ENCODE measurements at regions not wholly inside any gene's neighbourhood (a gene's known extent, or its start where the extent isn't known, plus 50 kb on each side); places are given as distances from the start of the nearest gene placed in this dataset.

- TF ChIP-seq ARID4B (CRISPR knock-in tag; IDR thresholded peaks at IDR 0.05; ENCODE audit: borderline replicate concordance) = no peak
- TF ChIP-seq ZNF425 (CRISPR knock-in tag; conservative IDR thresholded peaks at IDR 0.05) = no peak
- TF ChIP-seq AR (CRISPR knock-in tag; IDR thresholded peaks at IDR 0.05) = no peak
- no peak for TF ChIP-seq GRHL2 (CRISPR knock-in tag; IDR thresholded peaks at IDR 0.05; ENCODE audit: insufficient replicate concordance, severe bottlenecking)
- no peak for TF ChIP-seq CREB1 (CRISPR knock-in tag; IDR thresholded peaks at IDR 0.05)
- TF ChIP-seq MLX (CRISPR knock-in tag; IDR thresholded peaks at IDR 0.05) = no peak
- no peak for TF ChIP-seq FOXP1 (CRISPR knock-in tag; IDR thresholded peaks at IDR 0.05; ENCODE audit: borderline replicate concordance)
- TF ChIP-seq TCF7 (CRISPR knock-in tag; IDR thresholded peaks at IDR 0.05; ENCODE audit: low read depth) = no peak
- TF ChIP-seq FOXK1 (CRISPR knock-in tag; IDR thresholded peaks at IDR 0.05) = no peak
Observed at GRCh38 chr9:109981091-109981490, 201.1 kb downstream of the PALM2AKAP2 start (continued).

- Mint-ChIP-seq H3K9me3 (peaks cover 22% of the 10 kb centered on the region), H3K4me3 (no peak overlapping the region), H3K4me1 (no peaks in the 10 kb centered on the region), H3K27ac (no peak overlapping the region), H3K36me3 (peaks cover 10% of the 10 kb centered on the region; the same call in 1 of the 2 replicates), H3K27me3 (ENCODE audit: low read depth) (no peaks in the 10 kb centered on the region; the same call in 1 of the 2 replicates)
- no peak for ATAC-seq
- no peak for DNase-seq (ENCODE audit: low spot score)
- ChIA-PET CTCF (no interaction called here), POLR2A (no interaction called here)
- TF ChIP-seq ZNF512 (CRISPR knock-in tag; IDR thresholded peaks at IDR 0.05; ENCODE audit: borderline replicate concordance) (no peak), ZNF396 (CRISPR knock-in tag; IDR thresholded peaks at IDR 0.05; ENCODE audit: borderline replicate concordance) (no peak), TCF7 (CRISPR knock-in tag; IDR thresholded peaks at IDR 0.05; ENCODE audit: low read depth) (no peak), CDX4 (CRISPR knock-in tag; IDR thresholded peaks at IDR 0.05; ENCODE audit: borderline replicate concordance) (no peak), SP1 (CRISPR knock-in tag; conservative IDR thresholded peaks at IDR 0.05) (no peak), AR (CRISPR knock-in tag; IDR thresholded peaks at IDR 0.05) (no peak), NR1H2 (CRISPR knock-in tag; IDR thresholded peaks at IDR 0.05) (no peak), ZNF232 (CRISPR knock-in tag; IDR thresholded peaks at IDR 0.05) (no peak), JAZF1 (CRISPR knock-in tag; IDR thresholded peaks at IDR 0.05) (no peak), IRF1 (CRISPR knock-in tag; IDR thresholded peaks at IDR 0.05) (no peak), EMX1 (CRISPR knock-in tag; IDR thresholded peaks at IDR 0.05) (no peak)
Observed at GRCh38 chr9:109986521-109986991, 206.6 kb downstream of the PALM2AKAP2 start.

Measured in WTC11 (cell line).